ENCODE measurements at regions not wholly inside any gene's neighbourhood (a gene's known extent, or its start where the extent isn't known, plus 50 kb on each side); places are given as distances from the start of the nearest gene placed in this dataset.
"Not testable (repeated sequence)": the region's sequence is repeated elsewhere in the genome, so short reads cannot be mapped to it uniquely, and the experiment has no call there.

- H3K27me3 ChIP-seq = no peaks in the 10 kb centered on the region
- H3K36me3 ChIP-seq = no peaks in the 10 kb centered on the region
- no peaks in the 10 kb centered on the region for H3K4me1 ChIP-seq
- DNase-seq (ENCODE audit: low spot score) = no peak
- H3K9me3 ChIP-seq = no peaks in the 10 kb centered on the region
- TF ChIP-seq CTCF (IDR thresholded peaks at IDR 0.05) = peak in 1 of 2 donors; percentile 41
- H3K4me3 ChIP-seq = no peak overlapping the region
- H3K27ac ChIP-seq = no peak overlapping the region
These were observed 170.0 kb upstream of the NDN start for GRCh38 chr15:23857028-23857641.

- no peaks in the 10 kb centered on the region for H3K27me3 ChIP-seq
- no peaks in the 10 kb centered on the region for H3K9me3 ChIP-seq
- no peak overlapping the region for H3K27ac ChIP-seq
- no peaks in the 10 kb centered on the region for H3K4me1 ChIP-seq
- H3K36me3 ChIP-seq = no peaks in the 10 kb centered on the region
- DNase-seq (ENCODE audit: low spot score) = no peak
- no peak for TF ChIP-seq CTCF (IDR thresholded peaks at IDR 0.05)
- no peak overlapping the region for H3K4me3 ChIP-seq
These were observed 171.9 kb upstream of the NDN start for GRCh38 chr15:23859008-23859407.

- Histone ChIP-seq H3K27ac (no peak overlapping the region), H3K4me1 (no peaks in the 10 kb centered on the region)
- DNase-seq (ENCODE audit: low spot score) = no peak
These were observed 173.5 kb upstream of the NDN start for GRCh38 chr15:23860290-23861245.

GRCh38 chr15:23866832-23867231 is 179.7 kb upstream of the NDN start:
- Histone ChIP-seq H3K27me3 (no peaks in the 10 kb centered on the region), H3K4me1 (no peaks in the 10 kb centered on the region), H3K9me3 (no peaks in the 10 kb centered on the region), H3K4me3 (no peak overlapping the region), H3K36me3 (no peaks in the 10 kb centered on the region), H3K27ac (no peak overlapping the region)
- peak in 1 of 2 donors; percentile 33 for TF ChIP-seq CTCF (IDR thresholded peaks at IDR 0.05)
- DNase-seq (ENCODE audit: low spot score) = no peak

More at GRCh38 chr15:23860290-23861245, 173.5 kb upstream of the NDN start:
- no peaks in the 10 kb centered on the region for H3K27me3 ChIP-seq
- H3K36me3 ChIP-seq = no peaks in the 10 kb centered on the region
- no peaks in the 10 kb centered on the region for H3K9me3 ChIP-seq
- TF ChIP-seq CTCF (IDR thresholded peaks at IDR 0.05) = no peak
- no peak overlapping the region for H3K4me3 ChIP-seq

- DNase-seq (ENCODE audit: low spot score) = no peak
- Histone ChIP-seq H3K27ac (no peak overlapping the region), H3K27me3 (no peaks in the 10 kb centered on the region), H3K9me3 (no peaks in the 10 kb centered on the region), H3K36me3 (no peaks in the 10 kb centered on the region), H3K4me1 (no peaks in the 10 kb centered on the region), H3K4me3 (peak overlapping the region in 1 of 2 donors; percentile 13)
- no peak for TF ChIP-seq CTCF (IDR thresholded peaks at IDR 0.05)
These were observed 182.3 kb upstream of the NDN start for GRCh38 chr15:23869396-23869795.

GRCh38 chr15:23873613-23874012 is 186.5 kb upstream of the NDN start:
- not testable (repeated sequence) for DNase-seq (ENCODE audit: low spot score); H3K4me1 ChIP-seq; H3K4me3 ChIP-seq; H3K27me3 ChIP-seq; H3K9me3 ChIP-seq; H3K36me3 ChIP-seq; H3K27ac ChIP-seq

Data from right atrium auricular region (tissue), 2 donors.